ENCODE measurements at regions not wholly inside any gene's neighbourhood (a gene's known extent, or its start where the extent isn't known, plus 50 kb on each side); places are given as distances from the start of the nearest gene placed in this dataset.

GRCh38 chr20:52269321-52269720 is 77.7 kb upstream of the ZFP64 start:
- Histone ChIP-seq H3K4me1 (ENCODE audit: control insufficient read depth in 1 of 2, insufficient read depth in 2 of 2, low read length in 2 of 2) (no peaks in the 10 kb centered on the region), H3K9me3 (ENCODE audit: control insufficient read depth in 1 of 2, low read length in 2 of 2) (no peaks in the 10 kb centered on the region)

GRCh38 chr20:52268184-52268749 is 76.7 kb upstream of the ZFP64 start:
- H3K4me3 ChIP-seq (ENCODE audit: low read depth in 1 of 2, low read length in 2 of 2), result no peak overlapping the region
- no peaks in the 10 kb centered on the region for H3K36me3 ChIP-seq (ENCODE audit: control insufficient read depth in 1 of 2, insufficient read depth in 2 of 2, low read length in 2 of 2)
- no peaks in the 10 kb centered on the region for H3K9me3 ChIP-seq (ENCODE audit: control insufficient read depth in 1 of 2, low read length in 2 of 2)
- no peak overlapping the region for H3K27ac ChIP-seq (ENCODE audit: low read length)
- H3K27me3 ChIP-seq (ENCODE audit: low read depth, low read length), result no peaks in the 10 kb centered on the region
- H3K4me1 ChIP-seq (ENCODE audit: control insufficient read depth in 1 of 2, insufficient read depth in 2 of 2, low read length in 2 of 2), result no peaks in the 10 kb centered on the region

More at GRCh38 chr20:52269321-52269720, 77.7 kb upstream of the ZFP64 start:
- Histone ChIP-seq H3K27ac (ENCODE audit: low read length) (no peak overlapping the region), H3K27me3 (ENCODE audit: low read depth, low read length) (no peaks in the 10 kb centered on the region), H3K4me3 (ENCODE audit: low read depth in 1 of 2, low read length in 2 of 2) (no peak overlapping the region), H3K36me3 (ENCODE audit: control insufficient read depth in 1 of 2, insufficient read depth in 2 of 2, low read length in 2 of 2) (no peaks in the 10 kb centered on the region)

DNA sequence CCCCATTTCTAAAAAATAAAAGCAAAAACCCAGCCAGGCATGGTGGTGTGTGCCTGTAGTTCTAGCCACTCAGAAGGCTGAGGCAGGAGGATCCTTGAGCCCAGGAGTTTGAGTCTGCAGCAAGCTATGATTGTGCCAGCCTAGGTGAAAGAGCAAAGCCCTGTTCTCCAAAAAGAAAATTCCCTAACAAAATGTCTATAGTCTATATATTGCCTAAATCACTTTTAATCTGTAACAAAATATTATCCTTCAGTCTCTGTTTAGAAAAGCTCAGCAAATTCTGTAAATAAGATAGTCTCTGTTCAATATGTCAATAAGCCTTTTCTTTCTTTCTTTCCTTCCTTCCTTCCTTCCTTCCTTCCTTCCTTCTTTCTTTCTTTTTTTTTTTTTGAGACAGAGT is 75.8 kb upstream of the ZFP64 start:
- Histone ChIP-seq H3K36me3 (ENCODE audit: control insufficient read depth in 1 of 2, insufficient read depth in 2 of 2, low read length in 2 of 2) (no peaks in the 10 kb centered on the region), H3K27me3 (ENCODE audit: low read depth, low read length) (no peaks in the 10 kb centered on the region), H3K9me3 (ENCODE audit: control insufficient read depth in 1 of 2, low read length in 2 of 2) (no peaks in the 10 kb centered on the region), H3K27ac (ENCODE audit: low read length) (no peak overlapping the region), H3K4me3 (ENCODE audit: low read depth in 1 of 2, low read length in 2 of 2) (no peak overlapping the region), H3K4me1 (ENCODE audit: control insufficient read depth in 1 of 2, insufficient read depth in 2 of 2, low read length in 2 of 2) (no peaks in the 10 kb centered on the region)

DNA sequence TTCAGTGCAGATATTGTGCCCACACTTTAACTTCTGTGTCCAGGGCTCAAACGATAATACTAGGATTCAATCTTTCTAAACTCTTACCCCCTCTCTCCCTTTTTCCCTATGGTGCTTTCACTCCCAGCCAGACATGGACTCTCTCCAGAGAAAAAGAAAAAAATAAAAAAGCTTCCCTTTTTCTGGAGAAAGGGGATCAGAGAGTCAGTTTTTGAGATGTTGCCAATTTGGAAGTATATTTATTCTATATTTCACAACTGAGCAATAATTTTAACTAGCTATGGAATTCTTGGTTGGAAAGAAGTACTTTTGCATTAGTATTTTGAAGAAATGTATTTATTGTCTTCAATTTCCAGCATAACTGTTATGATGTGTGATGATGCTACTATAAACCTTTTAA is 72.2 kb upstream of the ZFP64 start:
- Histone ChIP-seq H3K36me3 (ENCODE audit: control insufficient read depth in 1 of 2, insufficient read depth in 2 of 2, low read length in 2 of 2) (no peaks in the 10 kb centered on the region), H3K9me3 (ENCODE audit: control insufficient read depth in 1 of 2, low read length in 2 of 2) (no peaks in the 10 kb centered on the region)

GRCh38 chr20:52261792-52262191 is 70.2 kb upstream of the ZFP64 start:
- Histone ChIP-seq H3K27ac (ENCODE audit: low read length) (no peak overlapping the region), H3K4me1 (ENCODE audit: control insufficient read depth in 1 of 2, insufficient read depth in 2 of 2, low read length in 2 of 2) (no peaks in the 10 kb centered on the region), H3K27me3 (ENCODE audit: low read depth, low read length) (no peaks in the 10 kb centered on the region), H3K9me3 (ENCODE audit: control insufficient read depth in 1 of 2, low read length in 2 of 2) (no peaks in the 10 kb centered on the region), H3K4me3 (ENCODE audit: low read depth in 1 of 2, low read length in 2 of 2) (no peak overlapping the region), H3K36me3 (ENCODE audit: control insufficient read depth in 1 of 2, insufficient read depth in 2 of 2, low read length in 2 of 2) (no peaks in the 10 kb centered on the region)

More for the DNA sequence above, 72.2 kb upstream of the ZFP64 start:
- Histone ChIP-seq H3K27ac (ENCODE audit: low read length) (no peak overlapping the region), H3K4me3 (ENCODE audit: low read depth in 1 of 2, low read length in 2 of 2) (no peak overlapping the region), H3K4me1 (ENCODE audit: control insufficient read depth in 1 of 2, insufficient read depth in 2 of 2, low read length in 2 of 2) (no peaks in the 10 kb centered on the region), H3K27me3 (ENCODE audit: low read depth, low read length) (no peaks in the 10 kb centered on the region)

DNA sequence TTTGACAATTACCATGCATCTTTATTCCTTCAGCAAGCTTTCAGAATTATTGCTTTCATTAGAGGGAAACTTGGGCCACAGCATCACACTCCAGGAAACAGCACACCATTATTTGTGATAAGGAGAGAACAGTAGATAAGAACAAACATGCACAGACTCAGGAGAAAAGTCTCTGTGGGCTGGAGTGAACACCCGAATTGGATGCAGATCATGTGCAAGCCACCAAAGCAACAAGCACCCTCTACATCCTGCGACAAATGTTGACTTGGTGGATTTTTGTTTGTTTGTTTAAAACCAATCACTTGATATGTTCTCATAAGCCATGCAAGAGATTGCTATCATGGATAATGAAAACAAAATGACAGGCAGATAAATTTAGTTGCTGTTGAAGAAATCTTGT is 67.7 kb upstream of the ZFP64 start:
- Histone ChIP-seq H3K4me3 (ENCODE audit: low read depth in 1 of 2, low read length in 2 of 2) (no peak overlapping the region), H3K27ac (ENCODE audit: low read length) (no peak overlapping the region), H3K36me3 (ENCODE audit: control insufficient read depth in 1 of 2, insufficient read depth in 2 of 2, low read length in 2 of 2) (no peaks in the 10 kb centered on the region), H3K4me1 (ENCODE audit: control insufficient read depth in 1 of 2, insufficient read depth in 2 of 2, low read length in 2 of 2) (no peaks in the 10 kb centered on the region), H3K9me3 (ENCODE audit: control insufficient read depth in 1 of 2, low read length in 2 of 2) (no peaks in the 10 kb centered on the region), H3K27me3 (ENCODE audit: low read depth, low read length) (no peaks in the 10 kb centered on the region)

DNA sequence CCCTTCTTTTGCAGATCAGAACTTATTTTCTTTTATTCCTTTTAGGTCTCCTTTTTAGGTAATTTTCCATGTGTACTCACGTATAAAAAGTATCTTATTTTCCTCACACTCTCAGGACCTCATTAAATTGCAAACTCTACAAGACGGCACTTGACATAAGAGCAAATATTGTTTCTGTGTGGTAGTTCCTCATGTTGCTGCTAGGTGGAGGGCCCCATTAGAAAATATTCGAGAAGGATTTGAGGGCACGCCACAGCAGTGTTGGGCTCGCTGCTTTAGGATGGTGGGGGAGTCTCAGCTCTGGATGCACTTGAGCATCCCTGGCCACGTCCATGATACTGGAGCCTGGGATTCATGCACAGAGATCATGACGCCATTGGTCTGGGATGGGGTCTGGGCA is 64.9 kb upstream of the ZFP64 start:
- Histone ChIP-seq H3K4me3 (ENCODE audit: low read depth in 1 of 2, low read length in 2 of 2) (no peak overlapping the region), H3K9me3 (ENCODE audit: control insufficient read depth in 1 of 2, low read length in 2 of 2) (no peaks in the 10 kb centered on the region), H3K4me1 (ENCODE audit: control insufficient read depth in 1 of 2, insufficient read depth in 2 of 2, low read length in 2 of 2) (no peaks in the 10 kb centered on the region), H3K27ac (ENCODE audit: low read length) (no peak overlapping the region), H3K36me3 (ENCODE audit: control insufficient read depth in 1 of 2, insufficient read depth in 2 of 2, low read length in 2 of 2) (no peaks in the 10 kb centered on the region), H3K27me3 (ENCODE audit: low read depth, low read length) (no peaks in the 10 kb centered on the region)

- H3K4me3 ChIP-seq (ENCODE audit: low read depth in 1 of 2, low read length in 2 of 2), result no peak overlapping the region
- no peaks in the 10 kb centered on the region for H3K9me3 ChIP-seq (ENCODE audit: control insufficient read depth in 1 of 2, low read length in 2 of 2)
- no peak overlapping the region for H3K27ac ChIP-seq (ENCODE audit: low read length)
- no peaks in the 10 kb centered on the region for H3K4me1 ChIP-seq (ENCODE audit: control insufficient read depth in 1 of 2, insufficient read depth in 2 of 2, low read length in 2 of 2)
- H3K36me3 ChIP-seq (ENCODE audit: control insufficient read depth in 1 of 2, insufficient read depth in 2 of 2, low read length in 2 of 2), result no peaks in the 10 kb centered on the region
- no peaks in the 10 kb centered on the region for H3K27me3 ChIP-seq (ENCODE audit: low read depth, low read length)
Measured at GRCh38 chr20:52252664-52253063, 61.1 kb upstream of the ZFP64 start.

DNA sequence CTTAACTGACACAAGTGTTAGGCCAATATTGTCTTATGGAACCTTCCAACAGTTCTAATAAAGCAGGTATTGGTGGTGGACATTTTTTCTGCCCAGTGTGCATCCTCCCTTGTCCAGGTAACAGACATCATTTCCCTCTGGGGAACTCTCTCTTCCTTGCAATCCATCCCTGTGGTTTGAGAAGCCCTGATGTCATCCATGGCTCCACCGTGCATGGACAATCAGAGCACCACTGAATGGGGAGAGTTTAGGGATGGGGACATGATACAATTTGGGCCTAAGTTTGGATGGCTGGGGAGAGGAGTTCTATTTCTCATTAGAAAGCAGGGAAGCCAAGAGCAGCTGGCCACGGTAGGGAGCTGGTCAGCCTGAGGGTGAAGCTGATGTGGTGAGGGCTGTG is 60.2 kb upstream of the ZFP64 start:
- no peaks in the 10 kb centered on the region for H3K36me3 ChIP-seq (ENCODE audit: control insufficient read depth in 1 of 2, insufficient read depth in 2 of 2, low read length in 2 of 2)
- no peaks in the 10 kb centered on the region for H3K9me3 ChIP-seq (ENCODE audit: control insufficient read depth in 1 of 2, low read length in 2 of 2)
- no peak overlapping the region for H3K27ac ChIP-seq (ENCODE audit: low read length)
- no peaks in the 10 kb centered on the region for H3K4me1 ChIP-seq (ENCODE audit: control insufficient read depth in 1 of 2, insufficient read depth in 2 of 2, low read length in 2 of 2)
- no peak overlapping the region for H3K4me3 ChIP-seq (ENCODE audit: low read depth in 1 of 2, low read length in 2 of 2)
- no peaks in the 10 kb centered on the region for H3K27me3 ChIP-seq (ENCODE audit: low read depth, low read length)

DNA sequence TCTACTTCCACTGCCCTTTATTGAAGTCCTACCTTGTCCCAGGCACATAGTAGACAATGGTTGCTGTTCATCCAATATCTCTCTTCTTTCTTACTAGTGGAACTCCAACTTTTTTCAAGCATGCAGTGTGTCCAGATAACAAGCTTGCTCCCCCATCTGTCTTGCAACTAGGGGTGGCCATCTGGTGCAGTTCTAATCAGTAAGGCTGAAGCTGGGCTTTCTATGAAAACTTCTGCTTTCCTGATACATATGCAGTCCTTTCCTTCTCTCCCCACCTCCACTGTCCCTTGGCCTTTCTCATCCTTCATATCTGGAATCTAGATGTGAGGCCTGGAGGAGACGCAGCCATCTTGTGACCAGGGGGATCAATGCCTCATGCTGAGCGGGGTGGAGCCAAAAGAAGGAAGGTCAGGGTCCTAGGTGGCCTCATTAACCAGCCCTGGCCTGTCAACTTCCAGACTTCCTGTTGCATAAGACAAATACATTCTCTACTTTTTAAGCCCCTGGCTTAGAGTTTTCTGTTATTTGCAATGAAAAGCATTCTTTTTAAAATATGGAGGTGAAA is 59.6 kb upstream of the ZFP64 start:
- H3K9me3 ChIP-seq (ENCODE audit: control insufficient read depth in 1 of 2, low read length in 2 of 2), result no peaks in the 10 kb centered on the region
- no peak overlapping the region for H3K4me3 ChIP-seq (ENCODE audit: low read depth in 1 of 2, low read length in 2 of 2)
- H3K27me3 ChIP-seq (ENCODE audit: low read depth, low read length), result no peaks in the 10 kb centered on the region

DNA sequence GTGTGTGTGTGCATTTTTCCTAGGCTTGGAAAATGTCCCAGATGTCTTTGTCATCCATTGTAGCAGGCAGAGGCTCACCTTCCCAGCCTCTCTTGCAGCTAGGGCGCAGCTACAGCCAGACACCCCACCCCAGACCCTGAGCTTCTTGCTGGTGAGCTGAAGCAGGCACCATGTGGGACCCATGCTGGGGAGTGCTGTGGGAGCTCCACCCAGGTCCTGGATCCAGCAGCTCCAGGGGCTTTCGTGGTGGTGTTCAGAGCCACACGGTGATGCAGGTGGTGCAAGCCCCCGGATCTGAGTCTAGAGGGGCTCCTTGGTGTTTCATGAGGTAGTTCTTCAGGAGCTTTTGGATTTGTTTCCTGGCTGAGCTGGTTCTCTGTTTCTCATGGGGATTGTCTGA is 56.0 kb upstream of the ZFP64 start:
- H3K9me3 ChIP-seq (ENCODE audit: control insufficient read depth in 1 of 2, low read length in 2 of 2), result no peaks in the 10 kb centered on the region
- no peak overlapping the region for H3K4me3 ChIP-seq (ENCODE audit: low read depth in 1 of 2, low read length in 2 of 2)
- H3K4me1 ChIP-seq (ENCODE audit: control insufficient read depth in 1 of 2, insufficient read depth in 2 of 2, low read length in 2 of 2), result no peaks in the 10 kb centered on the region
- no peaks in the 10 kb centered on the region for H3K27me3 ChIP-seq (ENCODE audit: low read depth, low read length)
- H3K27ac ChIP-seq (ENCODE audit: low read length), result no peak overlapping the region
- H3K36me3 ChIP-seq (ENCODE audit: control insufficient read depth in 1 of 2, insufficient read depth in 2 of 2, low read length in 2 of 2), result no peaks in the 10 kb centered on the region

More for the DNA sequence above, 59.6 kb upstream of the ZFP64 start:
- no peak overlapping the region for H3K27ac ChIP-seq (ENCODE audit: low read length)
- no peaks in the 10 kb centered on the region for H3K4me1 ChIP-seq (ENCODE audit: control insufficient read depth in 1 of 2, insufficient read depth in 2 of 2, low read length in 2 of 2)
- H3K36me3 ChIP-seq (ENCODE audit: control insufficient read depth in 1 of 2, insufficient read depth in 2 of 2, low read length in 2 of 2), result no peaks in the 10 kb centered on the region

- H3K4me3 ChIP-seq (ENCODE audit: low read depth in 1 of 2, low read length in 2 of 2), result no peak overlapping the region
- H3K27ac ChIP-seq (ENCODE audit: low read length), result no peak overlapping the region
- no peaks in the 10 kb centered on the region for H3K9me3 ChIP-seq (ENCODE audit: control insufficient read depth in 1 of 2, low read length in 2 of 2)
- H3K36me3 ChIP-seq (ENCODE audit: control insufficient read depth in 1 of 2, insufficient read depth in 2 of 2, low read length in 2 of 2), result no peaks in the 10 kb centered on the region
- H3K27me3 ChIP-seq (ENCODE audit: low read depth, low read length), result no peaks in the 10 kb centered on the region
- H3K4me1 ChIP-seq (ENCODE audit: control insufficient read depth in 1 of 2, insufficient read depth in 2 of 2, low read length in 2 of 2), result no peaks in the 10 kb centered on the region
Measured at GRCh38 chr20:52246366-52246765, 54.8 kb upstream of the ZFP64 start.
